ENCODE measurements at regions not wholly inside any gene's neighbourhood (a gene's known extent, or its start where the extent isn't known, plus 50 kb on each side); places are given as distances from the start of the nearest gene placed in this dataset.
A peak's percentile ranks its signal among the peaks of the same experiment; 100 is the strongest.

GRCh38 chr2:120820263-120820952, 84.7 kb downstream of the GLI2 start (continued):
- no peak for TF ChIP-seq CTCF (IDR thresholded peaks at IDR 0.05 in 2 of 3, conservative IDR thresholded peaks at IDR 0.05 in 1 of 3; ENCODE audit: borderline replicate concordance in 1 of 3, insufficient read depth in 1 of 3, low read depth in 2 of 3, low read length in 2 of 3)
- no peak for TF ChIP-seq EZH2 (IDR thresholded peaks at IDR 0.05)
- TF ChIP-seq EGR1 (IDR thresholded peaks at IDR 0.05; ENCODE audit: low read depth), result no peak
- no peak for TF ChIP-seq POLR2AphosphoS5 (IDR thresholded peaks at IDR 0.05; ENCODE audit: low read depth, low read length)
- TF ChIP-seq ATF3 (IDR thresholded peaks at IDR 0.05), result no peak
- TF ChIP-seq SRF (IDR thresholded peaks at IDR 0.05; ENCODE audit: low read depth), result no peak
- no peak for TF ChIP-seq SIN3A (IDR thresholded peaks at IDR 0.05; ENCODE audit: low read depth)
- no peak for TF ChIP-seq ZFX (IDR thresholded peaks at IDR 0.05)
- TF ChIP-seq CEBPB (IDR thresholded peaks at IDR 0.05; ENCODE audit: low read depth), result no peak

- no peak overlapping the region for H2AFZ ChIP-seq (ENCODE audit: low read depth, low read length, poor library complexity, severe bottlenecking)
Measured at GRCh38 chr2:120820953-120821279, 85.2 kb downstream of the GLI2 start.

More at GRCh38 chr2:120820953-120821279, 85.2 kb downstream of the GLI2 start:
- no peaks in the 10 kb centered on the region for H3K9me2 ChIP-seq (ENCODE audit: insufficient read depth)
- H3K4me2 ChIP-seq (ENCODE audit: low read length), result no peak overlapping the region; the same call in 1 of the 2 replicates
- TF ChIP-seq EGR1 (IDR thresholded peaks at IDR 0.05; ENCODE audit: low read depth), result peak; percentile 38; the same call in 1 of the 2 replicates
- no peak for TF ChIP-seq ZFX (IDR thresholded peaks at IDR 0.05)
- no peaks in the 10 kb centered on the region for H3K79me2 ChIP-seq (ENCODE audit: insufficient read depth, low read length)
- RAD21 ChIA-PET (ENCODE audit: low non-redundant PET in 1 of 2, low total read pairs in 2 of 2, uncharacterized antibody in 2 of 2, unreplicated experiment in 2 of 2), result no interaction called here
- H3K27me3 ChIP-seq (ENCODE audit: insufficient read depth, low read length), result no peaks in the 10 kb centered on the region
- POLR2A ChIA-PET, result no interaction called here
- H3K9ac ChIP-seq (ENCODE audit: low read length), result no peak overlapping the region
- no peak for ATAC-seq
- CTCF ChIA-PET, result no interaction called here
- no peak overlapping the region for H3K4me3 ChIP-seq (replicated peaks in 1 of 2; ENCODE audit: low read depth in 1 of 2, low read length in 2 of 2)
- no peaks in the 10 kb centered on the region for H3K9me3 ChIP-seq (ENCODE audit: control insufficient read depth in 1 of 2, insufficient read depth in 1 of 2, low read depth in 1 of 2, low read length in 2 of 2)
- no peaks in the 10 kb centered on the region for H3K36me3 ChIP-seq (ENCODE audit: control insufficient read depth in 1 of 2, insufficient read depth in 2 of 2, low read length in 2 of 2)
- intact Hi-C loops (cut with micrococcal nuclease), result no loop called here
- no peak for DNase-seq (ENCODE audit: low read depth, low spot score)
- no TSS peak for BruUV-seq (replicated peaks)
- H4K20me1 ChIP-seq (ENCODE audit: insufficient read depth), result no peaks in the 10 kb centered on the region
- H3K27ac ChIP-seq (ENCODE audit: low read depth, low read length), result no peak overlapping the region
- H3K4me1 ChIP-seq (ENCODE audit: control insufficient read depth in 1 of 2, insufficient read depth in 2 of 2, low read length in 2 of 2), result peaks cover 6 to 7% of the 10 kb centered on the region in 2 experiments; a peak in 2 of 4 replicates
